Epidermal melanocyte (primary cell): ENCODE measurements at regions not wholly inside any gene's neighbourhood (a gene's known extent, or its start where the extent isn't known, plus 50 kb on each side); places are given as distances from the start of the nearest gene placed in this dataset.
"Not testable (repeated sequence)": the region's sequence is repeated elsewhere in the genome, so short reads cannot be mapped to it uniquely, and the experiment has no call there.

Experiments used
- DNase-seq: peaks from one replicate; pipeline ENCODE4 v3.0.0; 2011; ENCODE audit warnings: low spot score; ENCODE audit not compliant: insufficient read length

GRCh38 chr3:74057169-74057568 is 432.4 kb upstream of the PDZRN3 start:
- DNase-seq: no peak

GRCh38 chr3:74055061-74055460 is 430.3 kb upstream of the PDZRN3 start:
- DNase-seq: no peak

GRCh38 chr3:74054566-74054965 is 429.8 kb upstream of the PDZRN3 start:
- no peak for DNase-seq

DNA sequence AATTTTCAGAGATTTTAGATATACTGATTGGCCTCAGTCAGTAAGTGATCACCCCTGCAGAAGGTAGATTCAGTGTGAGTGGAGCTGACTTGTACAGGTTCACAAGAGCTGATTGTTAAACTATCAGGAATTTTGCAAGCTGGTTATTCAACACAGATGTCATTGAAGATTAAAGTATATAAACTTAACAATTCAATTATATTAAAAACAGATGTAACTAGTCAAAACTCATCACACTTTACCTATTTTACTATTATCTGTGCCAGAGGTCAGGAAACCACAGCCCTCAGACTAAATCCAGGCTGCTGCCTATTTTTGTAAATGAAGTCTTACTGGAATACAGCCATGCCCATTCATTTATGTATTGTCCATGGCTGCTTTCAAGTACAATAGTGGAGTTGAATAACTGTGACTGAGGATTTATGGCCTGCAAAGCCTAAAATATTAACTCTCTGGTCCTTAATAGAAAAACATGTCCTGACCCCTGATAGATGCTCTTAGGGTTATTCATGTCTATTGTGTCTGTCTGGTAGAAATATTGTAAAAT is 429.3 kb upstream of the PDZRN3 start:
- DNase-seq: no peak

GRCh38 chr3:74049444-74049843 is 424.7 kb upstream of the PDZRN3 start:
- DNase-seq: no peak

DNA sequence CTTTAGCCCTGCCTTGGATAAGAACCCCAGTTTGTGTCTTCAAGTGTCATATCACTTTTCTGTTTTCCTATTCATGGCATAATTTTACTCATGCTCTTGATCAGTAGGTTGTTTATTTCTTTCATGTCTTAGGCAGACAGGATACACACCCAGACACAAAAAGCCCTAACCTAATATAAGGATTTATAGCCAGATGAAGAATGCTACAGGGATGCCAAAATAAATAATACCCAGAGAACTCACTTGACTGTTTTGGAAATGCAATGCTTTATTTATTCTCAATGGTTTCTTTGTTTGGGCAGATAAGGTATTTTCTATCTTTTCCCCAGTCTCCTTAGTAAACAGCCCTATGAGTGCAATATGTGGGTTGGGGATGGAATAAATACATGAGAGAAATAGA is 424.0 kb upstream of the PDZRN3 start:
- DNase-seq: no peak

DNA sequence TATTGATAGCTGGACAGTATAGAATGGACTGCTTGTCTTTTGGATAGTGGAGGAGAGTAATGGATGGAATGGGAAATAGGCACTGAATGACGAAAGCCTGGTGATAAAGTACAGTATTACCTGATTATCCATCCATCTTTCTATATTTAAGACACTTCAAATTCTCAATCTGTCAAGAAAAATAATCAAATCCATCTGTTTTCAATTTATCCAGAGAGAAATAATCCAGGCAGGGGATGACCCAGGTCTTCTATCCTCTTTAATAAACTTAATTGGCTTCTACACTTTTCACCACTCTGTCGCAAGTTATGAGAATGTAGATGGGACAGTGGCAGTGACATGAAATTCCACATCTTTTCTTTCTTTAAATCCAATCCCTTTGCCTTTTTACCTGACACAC is 420.3 kb upstream of the PDZRN3 start:
- no peak for DNase-seq

- DNase-seq: no peak
Measured at GRCh38 chr3:74041068-74041675, 416.4 kb upstream of the PDZRN3 start.

DNA sequence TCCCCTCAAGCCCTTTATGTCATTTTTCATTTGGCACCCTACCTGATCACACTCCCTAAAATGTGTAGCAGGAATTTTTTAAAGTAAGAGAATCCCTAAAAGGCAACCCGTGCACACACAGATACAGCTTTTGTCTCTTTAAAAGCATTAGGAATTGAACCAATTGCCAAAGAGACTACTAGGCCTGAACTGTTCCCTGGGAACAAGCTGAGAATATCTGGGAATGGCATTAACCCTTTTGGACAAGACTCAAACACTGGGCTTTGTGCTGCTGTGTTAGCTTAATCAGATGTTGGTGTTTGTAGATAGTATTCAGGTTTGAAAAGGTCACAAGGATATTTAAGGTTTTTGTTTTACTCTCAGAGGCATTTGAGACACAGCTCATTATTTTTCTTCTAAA is 414.4 kb upstream of the PDZRN3 start:
- DNase-seq: no peak

DNA sequence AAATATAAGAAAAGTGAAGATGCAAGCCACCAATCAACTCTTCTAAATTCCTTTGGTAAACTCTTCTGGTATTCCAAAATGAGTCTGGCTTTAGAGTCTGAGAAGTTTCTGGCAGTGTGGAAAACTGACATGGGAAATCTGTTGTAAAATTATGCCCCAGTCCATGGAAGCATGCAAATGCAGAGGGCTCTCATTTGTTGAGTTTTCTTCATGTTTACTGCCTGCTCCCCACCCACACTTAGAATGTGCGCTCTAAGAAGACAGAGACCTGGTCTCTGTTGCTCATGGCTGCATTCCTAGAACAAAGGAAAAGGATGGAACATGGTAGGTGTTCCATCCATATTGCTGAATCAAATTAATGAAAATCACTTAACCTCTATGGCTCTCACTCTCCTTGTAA is 411.8 kb upstream of the PDZRN3 start:
- no peak for DNase-seq

- DNase-seq: no peak
Measured at GRCh38 chr3:74036102-74036501, 411.4 kb upstream of the PDZRN3 start.

DNA sequence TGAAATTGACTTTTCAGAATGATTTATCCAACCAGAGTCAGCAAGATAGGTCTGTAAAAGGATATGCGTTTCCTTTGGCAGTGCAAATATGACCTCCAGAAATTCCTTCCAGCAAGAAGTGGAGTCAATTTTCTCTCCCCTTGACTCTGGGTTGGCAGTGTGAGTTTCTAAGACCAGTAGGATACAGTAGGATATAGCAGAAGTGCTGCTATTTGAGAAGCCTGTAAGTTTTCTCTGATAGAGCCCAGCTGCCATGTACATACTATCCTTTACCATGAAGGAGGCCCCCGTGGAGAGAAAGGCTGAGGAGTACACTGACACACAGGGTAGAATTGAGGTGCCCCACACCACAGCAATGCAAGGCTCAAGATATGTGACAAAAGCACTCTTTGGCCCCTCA is 409.1 kb upstream of the PDZRN3 start:
- no peak for DNase-seq

- DNase-seq: no peak
Measured at GRCh38 chr3:74033381-74033780, 408.6 kb upstream of the PDZRN3 start.

DNA sequence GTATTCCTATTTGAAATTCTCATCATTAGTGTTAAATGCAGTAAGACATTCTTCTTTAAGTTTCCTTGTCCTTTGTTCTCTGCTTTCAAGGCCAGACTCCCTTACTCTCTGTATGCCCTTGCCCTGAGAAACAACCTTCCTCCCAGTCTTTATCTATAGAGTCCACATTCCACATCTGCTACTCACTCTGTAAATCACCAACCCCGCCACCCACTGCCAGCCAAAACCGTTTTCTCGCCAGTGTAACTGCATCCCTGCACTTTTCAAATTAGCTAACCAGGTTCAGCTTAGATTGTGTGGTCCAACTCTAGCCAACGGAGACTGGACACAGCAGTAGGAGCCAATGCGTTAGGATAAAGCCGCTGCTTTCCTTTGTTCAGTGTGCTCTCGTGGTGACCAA is 402.4 kb upstream of the PDZRN3 start:
- DNase-seq: no peak

DNA sequence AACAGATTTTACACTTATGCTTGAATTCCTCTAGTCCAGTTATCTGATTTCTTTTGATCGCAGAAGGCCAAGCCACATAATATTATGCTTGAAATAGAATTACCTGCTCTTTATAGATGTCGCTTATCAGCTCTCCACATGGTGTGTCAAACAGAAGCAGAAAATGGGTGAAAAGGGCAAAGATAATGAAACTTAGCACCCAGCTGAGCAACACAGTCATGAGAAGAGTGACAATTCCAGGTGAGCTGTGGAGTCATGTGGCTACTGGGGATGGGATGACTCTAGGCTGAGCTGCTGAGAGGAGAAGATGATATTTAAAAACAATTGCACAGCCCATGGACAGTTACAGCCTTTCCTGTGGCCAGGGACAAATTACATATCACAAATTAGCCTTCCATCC is 398.7 kb upstream of the PDZRN3 start:
- DNase-seq: no peak

DNA sequence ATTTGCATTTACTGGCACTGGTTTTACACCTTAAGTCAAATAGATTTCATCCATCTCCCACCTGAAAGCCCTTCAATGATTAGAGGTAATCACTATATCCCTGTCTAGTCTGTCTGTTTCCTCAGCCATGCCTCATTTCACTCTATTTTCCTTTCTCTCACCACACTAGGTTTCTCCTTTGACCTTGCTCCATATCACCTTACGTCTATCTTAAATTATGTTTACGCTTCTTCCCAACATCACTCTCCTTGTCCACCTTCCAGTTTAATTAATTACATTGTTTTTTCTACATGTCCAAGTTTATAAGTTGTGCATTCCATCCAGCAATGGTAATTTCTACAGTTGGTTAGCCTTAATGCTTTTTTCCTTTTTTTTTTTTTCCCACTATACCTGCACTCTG is 396.7 kb upstream of the PDZRN3 start:
- DNase-seq: no peak

- DNase-seq: no peak
Measured at GRCh38 chr3:74009961-74010844, 385.5 kb upstream of the PDZRN3 start.

DNA sequence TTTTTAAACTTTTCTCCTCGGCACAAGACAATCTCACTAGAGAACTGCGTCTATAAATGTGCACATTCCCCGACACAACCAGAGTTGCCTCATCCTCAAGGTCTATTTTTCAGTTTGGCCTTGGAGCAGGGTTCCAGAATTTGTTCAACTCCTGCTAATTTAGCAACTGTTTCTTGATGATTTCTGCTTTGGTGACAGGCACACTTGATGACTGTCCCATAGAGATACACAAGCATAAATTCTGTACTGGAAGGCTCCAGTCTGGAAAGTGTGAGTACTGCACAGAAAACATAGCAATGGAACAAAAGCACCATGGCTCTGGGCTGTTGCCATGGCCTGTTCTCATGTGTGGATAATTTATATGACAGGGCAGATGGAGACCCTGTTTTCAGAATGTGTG is 379.6 kb upstream of the PDZRN3 start:
- DNase-seq: no peak

GRCh38 chr3:74003734-74004133 is 379.0 kb upstream of the PDZRN3 start:
- no peak for DNase-seq

DNA sequence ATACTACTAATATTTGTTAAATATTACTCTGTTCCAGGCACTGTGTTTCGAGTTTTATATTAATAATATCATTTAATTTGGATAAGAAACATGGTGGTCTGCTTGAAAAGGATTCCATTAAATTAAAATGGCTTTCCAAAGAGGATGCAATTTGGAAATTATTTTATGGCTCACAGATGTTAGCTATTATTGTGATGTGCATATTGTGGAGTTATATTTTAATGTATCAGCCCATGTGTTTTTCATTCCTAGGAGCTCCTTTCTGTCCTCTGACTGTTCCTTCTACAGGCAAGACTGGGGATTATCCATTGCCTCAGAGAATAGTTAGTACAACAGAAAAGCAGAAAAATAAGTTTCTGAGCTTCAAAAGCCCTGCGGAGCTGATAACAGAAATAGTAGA is 376.7 kb upstream of the PDZRN3 start:
- DNase-seq: no peak

GRCh38 chr3:74000725-74001124 is 376.0 kb upstream of the PDZRN3 start:
- peak; percentile 22 for DNase-seq

GRCh38 chr3:73999501-73999900 is 374.8 kb upstream of the PDZRN3 start:
- DNase-seq: no peak

- DNase-seq: not testable (repeated sequence)
Measured at GRCh38 chr3:73990691-73991090, 365.9 kb upstream of the PDZRN3 start.
